Chondrocyte (in vitro differentiated cells): ENCODE measurements at regions not wholly inside any gene's neighbourhood (a gene's known extent, or its start where the extent isn't known, plus 50 kb on each side); places are given as distances from the start of the nearest gene placed in this dataset.

Experiments used
- DNase-seq: peaks from one replicate; pipeline ENCODE4 v3.0.0; 2021; ENCODE audit warnings: mixed read lengths, low spot score
- H3K27ac Mint-ChIP-seq: one replicate; pipeline ENCODE4 v1.8.0; 2021; ENCODE audit warnings: mild to moderate bottlenecking, moderate library complexity, mixed read lengths; ENCODE audit not compliant: unreplicated experiment
- H3K27me3 Mint-ChIP-seq: 2 replicates; pipeline ENCODE4 v1.8.0; 2021; ENCODE audit warnings: low read depth, mixed read lengths
- H3K36me3 Mint-ChIP-seq: 2 replicates; pipeline ENCODE4 v1.8.0; 2021; ENCODE audit warnings: low read depth, mixed read lengths
- H3K4me1 Mint-ChIP-seq: 2 replicates; pipeline ENCODE4 v1.8.0; 2021; ENCODE audit warnings: low read depth, mild to moderate bottlenecking, mixed read lengths
- H3K4me3 Mint-ChIP-seq: one replicate; pipeline ENCODE4 v1.8.0; 2021; ENCODE audit warnings: mild to moderate bottlenecking, moderate library complexity, mixed read lengths; ENCODE audit not compliant: unreplicated experiment
- H3K9me3 Mint-ChIP-seq: 2 replicates; pipeline ENCODE4 v1.8.0; 2021; ENCODE audit warnings: low read depth, mixed read lengths
- CTCF ChIP-seq: fragments of 200-600 bp; sonication (generic); IDR thresholded peaks from 2 replicates; pipeline ENCODE4 v1.5.0; 2021; ENCODE audit warnings: antibody characterized with exemption, mild to moderate bottlenecking, moderate library complexity

GRCh38 chr5:2259494-2260107 is 376.9 kb upstream of the IRX4 start:
- TF ChIP-seq CTCF = no peak
- Mint-ChIP-seq H3K27me3 (peaks cover 3% of the 10 kb centered on the region), H3K9me3 (no peaks in the 10 kb centered on the region)

GRCh38 chr5:2258861-2259260 is 376.1 kb upstream of the IRX4 start:
- no peak for TF ChIP-seq CTCF
- H3K9me3 Mint-ChIP-seq = no peaks in the 10 kb centered on the region
- H3K27me3 Mint-ChIP-seq = peaks cover 3% of the 10 kb centered on the region
- DNase-seq = peak; percentile 43
- H3K36me3 Mint-ChIP-seq = no peaks in the 10 kb centered on the region
- no peaks in the 10 kb centered on the region for H3K4me1 Mint-ChIP-seq
- no peak overlapping the region for H3K4me3 Mint-ChIP-seq
- no peak overlapping the region for H3K27ac Mint-ChIP-seq

More at GRCh38 chr5:2259494-2260107, 376.9 kb upstream of the IRX4 start:
- H3K4me1 Mint-ChIP-seq = no peaks in the 10 kb centered on the region
- H3K36me3 Mint-ChIP-seq = no peaks in the 10 kb centered on the region
- peak; percentile 50 for DNase-seq
- no peak overlapping the region for H3K4me3 Mint-ChIP-seq
- H3K27ac Mint-ChIP-seq = no peak overlapping the region

- Mint-ChIP-seq H3K27me3 (peaks cover 4% of the 10 kb centered on the region), H3K27ac (no peak overlapping the region), H3K4me1 (no peaks in the 10 kb centered on the region), H3K9me3 (no peaks in the 10 kb centered on the region), H3K36me3 (no peaks in the 10 kb centered on the region), H3K4me3 (no peak overlapping the region)
- TF ChIP-seq CTCF = no peak
- DNase-seq = peak; percentile 72
Measured at GRCh38 chr5:2257326-2258244, 374.9 kb upstream of the IRX4 start.

- Mint-ChIP-seq H3K27ac (no peak overlapping the region), H3K9me3 (no peaks in the 10 kb centered on the region), H3K4me3 (no peak overlapping the region), H3K27me3 (peaks cover 3% of the 10 kb centered on the region), H3K4me1 (no peaks in the 10 kb centered on the region), H3K36me3 (no peaks in the 10 kb centered on the region)
- TF ChIP-seq CTCF = no peak
- DNase-seq = peak; percentile 60
Measured at GRCh38 chr5:2256691-2257280, 374.1 kb upstream of the IRX4 start.

- Mint-ChIP-seq H3K4me3 (no peak overlapping the region), H3K36me3 (no peaks in the 10 kb centered on the region), H3K9me3 (no peaks in the 10 kb centered on the region), H3K4me1 (no peaks in the 10 kb centered on the region), H3K27ac (no peak overlapping the region), H3K27me3 (peaks cover 2% of the 10 kb centered on the region)
- TF ChIP-seq CTCF = no peak
- no peak for DNase-seq
Measured at GRCh38 chr5:2255915-2256690, 373.4 kb upstream of the IRX4 start.
